ENCODE measurements at regions not wholly inside any gene's neighbourhood (a gene's known extent, or its start where the extent isn't known, plus 50 kb on each side); places are given as distances from the start of the nearest gene placed in this dataset.

DNA sequence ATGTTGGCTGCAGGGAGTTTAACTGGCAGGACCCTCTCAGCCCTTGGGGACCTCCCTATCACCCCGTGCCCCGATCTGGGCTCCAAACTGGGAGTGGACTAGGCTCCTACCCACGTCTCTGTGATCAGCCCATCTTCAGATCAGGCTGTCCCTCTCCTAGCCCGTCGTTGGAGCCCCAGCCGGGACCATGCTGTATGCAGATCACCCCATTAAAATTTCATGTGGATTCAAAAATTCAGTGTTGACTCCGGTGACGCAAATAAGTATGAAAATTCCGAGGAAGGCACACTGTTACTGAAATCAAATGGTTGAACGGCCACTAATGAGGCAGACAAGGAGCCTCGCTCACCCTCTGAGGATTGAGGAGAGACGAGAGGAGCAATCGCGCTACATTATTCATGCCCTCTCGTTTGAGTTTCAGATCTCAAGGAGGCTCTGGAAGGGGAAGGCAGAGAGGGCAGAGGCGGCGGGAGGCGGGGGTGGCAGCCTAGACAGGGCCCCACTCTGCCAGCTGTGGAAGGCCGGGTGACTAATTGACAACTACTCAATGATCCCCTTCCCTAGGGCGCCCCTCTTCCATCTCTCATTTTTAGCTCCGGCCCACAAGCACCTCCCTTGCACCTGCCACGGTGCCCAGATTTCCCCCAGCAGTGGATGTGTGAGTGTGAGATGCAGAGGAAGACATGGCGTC, 255.4 kb downstream of the MIAT start:
- Histone ChIP-seq H3K9me3 (ENCODE audit: control insufficient read depth, low read length) (no peaks in the 10 kb centered on the region), H3K4me3 (ENCODE audit: low read depth, low read length) (no peak overlapping the region), H3K9ac (no peak overlapping the region), H2AFZ (no peak overlapping the region), H3K27me3 (ENCODE audit: control insufficient read depth, insufficient read depth, low read length) (no peaks in the 10 kb centered on the region), H3K79me2 (no peaks in the 10 kb centered on the region), H3K27ac (no peak overlapping the region), H3K4me2 (ENCODE audit: low read length) (no peak overlapping the region), H3K4me1 (no peaks in the 10 kb centered on the region), H3K36me3 (ENCODE audit: control insufficient read depth, insufficient read depth, low read length) (no peaks in the 10 kb centered on the region)
- TF ChIP-seq, protein P1, sequence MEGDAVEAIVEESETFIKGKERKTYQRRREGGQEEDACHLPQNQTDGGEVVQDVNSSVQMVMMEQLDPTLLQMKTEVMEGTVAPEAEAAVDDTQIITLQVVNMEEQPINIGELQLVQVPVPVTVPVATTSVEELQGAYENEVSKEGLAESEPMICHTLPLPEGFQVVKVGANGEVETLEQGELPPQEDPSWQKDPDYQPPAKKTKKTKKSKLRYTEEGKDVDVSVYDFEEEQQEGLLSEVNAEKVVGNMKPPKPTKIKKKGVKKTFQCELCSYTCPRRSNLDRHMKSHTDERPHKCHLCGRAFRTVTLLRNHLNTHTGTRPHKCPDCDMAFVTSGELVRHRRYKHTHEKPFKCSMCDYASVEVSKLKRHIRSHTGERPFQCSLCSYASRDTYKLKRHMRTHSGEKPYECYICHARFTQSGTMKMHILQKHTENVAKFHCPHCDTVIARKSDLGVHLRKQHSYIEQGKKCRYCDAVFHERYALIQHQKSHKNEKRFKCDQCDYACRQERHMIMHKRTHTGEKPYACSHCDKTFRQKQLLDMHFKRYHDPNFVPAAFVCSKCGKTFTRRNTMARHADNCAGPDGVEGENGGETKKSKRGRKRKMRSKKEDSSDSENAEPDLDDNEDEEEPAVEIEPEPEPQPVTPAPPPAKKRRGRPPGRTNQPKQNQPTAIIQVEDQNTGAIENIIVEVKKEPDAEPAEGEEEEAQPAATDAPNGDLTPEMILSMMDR (IDR thresholded peaks at IDR 0.05) = no peak

DNA sequence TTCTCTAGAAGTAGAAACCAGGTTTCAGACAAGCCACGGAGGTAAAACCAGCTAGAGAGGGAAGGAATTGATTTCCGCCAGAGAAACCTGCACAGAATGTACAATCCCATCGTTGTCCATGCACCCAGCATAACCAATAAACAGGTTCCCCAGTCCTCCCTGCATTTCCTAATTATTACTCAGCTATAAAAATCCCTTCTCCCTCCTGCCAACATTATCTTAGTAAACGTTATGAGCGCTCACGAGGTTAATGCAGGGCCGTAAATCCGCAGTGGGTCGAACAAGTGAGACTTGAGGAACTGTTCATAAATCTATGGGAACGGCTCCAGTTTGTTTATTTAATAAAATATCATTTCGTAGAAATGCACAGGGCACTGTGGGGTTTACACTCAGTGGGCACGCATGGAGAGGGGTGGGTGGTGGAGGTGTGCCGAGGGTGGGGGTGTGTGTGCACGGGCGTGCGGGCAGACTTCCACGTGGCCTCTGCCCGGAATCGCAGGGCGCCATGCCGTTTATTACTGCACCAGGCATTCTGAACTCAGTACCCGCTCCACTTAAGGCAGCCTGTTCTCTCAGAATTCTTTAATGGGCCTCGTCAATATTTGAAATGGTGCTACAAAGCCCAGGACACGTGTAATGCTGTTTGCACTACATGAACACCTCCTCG, 257.3 kb downstream of the MIAT start:
- no peaks in the 10 kb centered on the region for H3K79me2 ChIP-seq
- H3K4me3 ChIP-seq (ENCODE audit: low read depth, low read length) = no peak overlapping the region
- no peak overlapping the region for H2AFZ ChIP-seq
- no peaks in the 10 kb centered on the region for H3K4me1 ChIP-seq
- no peaks in the 10 kb centered on the region for H3K9me3 ChIP-seq (ENCODE audit: control insufficient read depth, low read length)
- H3K36me3 ChIP-seq (ENCODE audit: control insufficient read depth, insufficient read depth, low read length) = no peaks in the 10 kb centered on the region
- TF ChIP-seq, protein P1 (IDR thresholded peaks at IDR 0.05) = no peak
- H3K9ac ChIP-seq = no peak overlapping the region
- no peaks in the 10 kb centered on the region for H3K27me3 ChIP-seq (ENCODE audit: control insufficient read depth, insufficient read depth, low read length)
- no peak overlapping the region for H3K4me2 ChIP-seq (ENCODE audit: low read length)
- H3K27ac ChIP-seq = no peak overlapping the region

DNA sequence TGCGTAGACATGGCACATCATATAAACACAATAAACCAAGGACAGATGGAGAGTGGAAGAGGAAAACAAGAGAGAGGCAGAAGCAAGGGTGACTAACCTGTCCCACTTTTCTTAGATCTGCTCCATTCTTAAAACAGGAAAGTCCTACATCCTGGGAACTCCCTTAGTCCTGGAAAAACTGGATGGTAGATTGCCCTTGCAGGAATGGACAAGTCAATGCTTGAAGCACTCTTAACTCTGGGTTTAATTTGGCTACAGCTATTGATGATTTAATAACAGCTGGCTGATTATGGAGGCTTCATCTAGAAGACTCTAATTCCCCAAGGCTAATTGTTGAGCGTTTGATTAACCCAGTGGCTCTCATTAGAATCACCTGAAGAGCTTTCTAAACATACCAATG, 258.8 kb downstream of the MIAT start:
- Histone ChIP-seq H3K79me2 (no peaks in the 10 kb centered on the region), H2AFZ (no peak overlapping the region), H3K9ac (no peak overlapping the region), H3K4me3 (ENCODE audit: low read depth, low read length) (no peak overlapping the region), H3K4me1 (no peaks in the 10 kb centered on the region), H3K9me3 (ENCODE audit: control insufficient read depth, low read length) (no peaks in the 10 kb centered on the region), H3K27me3 (ENCODE audit: control insufficient read depth, insufficient read depth, low read length) (no peaks in the 10 kb centered on the region), H3K4me2 (ENCODE audit: low read length) (no peak overlapping the region), H3K27ac (no peak overlapping the region), H3K36me3 (ENCODE audit: control insufficient read depth, insufficient read depth, low read length) (no peaks in the 10 kb centered on the region)
- TF ChIP-seq, protein P1 (IDR thresholded peaks at IDR 0.05) = no peak

DNA sequence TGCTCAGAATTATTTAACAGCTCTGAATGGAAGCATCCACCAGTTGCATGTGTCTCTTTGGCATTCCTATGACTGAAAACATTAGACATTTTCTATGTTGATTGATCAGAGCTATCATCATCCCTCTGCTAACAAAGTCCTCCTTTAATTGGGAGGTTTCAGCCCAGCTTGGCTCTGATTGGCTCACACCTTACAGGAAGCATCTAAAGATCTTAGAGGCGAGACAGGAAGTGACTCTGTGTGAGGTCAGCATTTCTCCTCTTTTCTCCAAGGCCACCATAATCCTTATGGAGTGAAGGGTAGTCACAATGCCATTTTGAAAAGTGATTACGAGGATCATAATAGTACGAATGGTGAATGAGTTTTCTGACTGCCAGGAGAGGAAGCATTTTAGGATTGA, 260.8 kb downstream of the MIAT start:
- Histone ChIP-seq H3K4me2 (ENCODE audit: low read length) (no peak overlapping the region), H3K36me3 (ENCODE audit: control insufficient read depth, insufficient read depth, low read length) (no peaks in the 10 kb centered on the region), H3K79me2 (no peaks in the 10 kb centered on the region), H3K4me1 (no peaks in the 10 kb centered on the region), H3K9ac (no peak overlapping the region), H3K9me3 (ENCODE audit: control insufficient read depth, low read length) (no peaks in the 10 kb centered on the region), H3K27me3 (ENCODE audit: control insufficient read depth, insufficient read depth, low read length) (no peaks in the 10 kb centered on the region), H2AFZ (no peak overlapping the region), H3K4me3 (ENCODE audit: low read depth, low read length) (no peak overlapping the region), H3K27ac (no peak overlapping the region)
- TF ChIP-seq, protein P1 (IDR thresholded peaks at IDR 0.05) = no peak

DNA sequence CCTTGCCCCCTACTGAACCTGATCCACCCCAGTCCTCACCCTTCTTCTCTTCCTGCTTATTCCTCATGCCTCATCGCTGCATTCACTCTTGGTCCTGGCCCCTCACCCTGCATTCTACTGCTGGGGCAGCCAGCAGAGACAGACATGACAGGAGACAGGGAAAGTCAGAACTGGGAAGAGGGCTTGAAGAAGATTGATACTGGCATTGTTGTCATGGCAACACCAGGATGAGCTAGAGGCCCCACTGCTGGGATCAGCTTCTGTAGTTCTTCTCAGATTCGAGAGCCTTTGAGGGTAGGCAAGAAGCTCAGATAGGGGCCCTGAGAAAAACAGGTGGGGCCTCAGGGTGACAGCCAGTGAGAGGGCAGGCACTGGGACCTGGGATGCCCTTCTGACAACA, 264.3 kb downstream of the MIAT start:
- Histone ChIP-seq H3K9ac (no peak overlapping the region), H3K79me2 (no peaks in the 10 kb centered on the region), H3K27ac (no peak overlapping the region), H3K4me2 (ENCODE audit: low read length) (no peak overlapping the region), H3K36me3 (ENCODE audit: control insufficient read depth, insufficient read depth, low read length) (no peaks in the 10 kb centered on the region), H3K4me1 (no peaks in the 10 kb centered on the region), H3K4me3 (ENCODE audit: low read depth, low read length) (no peak overlapping the region), H3K27me3 (ENCODE audit: control insufficient read depth, insufficient read depth, low read length) (no peaks in the 10 kb centered on the region), H2AFZ (no peak overlapping the region), H3K9me3 (ENCODE audit: control insufficient read depth, low read length) (no peaks in the 10 kb centered on the region)
- TF ChIP-seq, protein P1 (IDR thresholded peaks at IDR 0.05) = no peak
